OCI-LY1 (cell line): ENCODE measurements at regions not wholly inside any gene's neighbourhood (a gene's known extent, or its start where the extent isn't known, plus 50 kb on each side); places are given as distances from the start of the nearest gene placed in this dataset.
"Not testable (repeated sequence)": the region's sequence is repeated elsewhere in the genome, so short reads cannot be mapped to it uniquely, and the experiment has no call there.

ENCODE experiments used
- H2AFZ ChIP-seq: fragments of 200-600 bp; sonication (generic), shearing (Covaris generic); 2 replicates; pipeline ENCODE4 v1.6.0; 2014; ENCODE audit warnings: antibody characterized with exemption, mild to moderate bottlenecking, low read length
- H3F3A ChIP-seq: fragments of 200-600 bp; sonication (generic), shearing (Covaris generic); 2 replicates; pipeline ENCODE4 v1.6.0; 2014; ENCODE audit warnings: mild to moderate bottlenecking, antibody characterized with exemption, low read length, moderate library complexity; ENCODE audit not compliant: insufficient read depth
- H3K27ac ChIP-seq: fragments of 200-600 bp; sonication (generic); 2 replicates; pipeline ENCODE4 v1.5.1; 2014; ENCODE audit warnings: low read length, mixed run types, mild to moderate bottlenecking, low read depth; ENCODE audit not compliant: poor library complexity, severe bottlenecking
- H3K27me3 ChIP-seq: fragments of 200-600 bp; sonication (generic); 2 replicates; pipeline ENCODE4 v1.6.0; 2014; ENCODE audit warnings: antibody characterized with exemption, mild to moderate bottlenecking, low read length, moderate library complexity; ENCODE audit not compliant: insufficient read depth
- H3K36me3 ChIP-seq: fragments of 200-600 bp; sonication (generic); 2 replicates; pipeline ENCODE4 v1.6.1; 2014; ENCODE audit warnings: mild to moderate bottlenecking, antibody characterized with exemption, low read length, moderate library complexity, mixed read lengths; ENCODE audit not compliant: insufficient read depth
- H3K4me1 ChIP-seq: fragments of 200-600 bp; sonication (generic); 2 replicates; pipeline ENCODE4 v1.5.1; 2014; ENCODE audit warnings: mild to moderate bottlenecking, low read length, moderate library complexity; ENCODE audit not compliant: insufficient read depth, severe bottlenecking
- H3K4me2 ChIP-seq: fragments of 200-600 bp; sonication (generic), shearing (Covaris generic); 2 replicates; pipeline ENCODE4 v1.6.1; 2014; ENCODE audit warnings: low read length
- H3K4me3 ChIP-seq: fragments of 200-600 bp; sonication (generic); 2 replicates; pipeline ENCODE4 v1.5.1; 2014; ENCODE audit warnings: low read length, low read depth, mild to moderate bottlenecking, mixed read lengths; ENCODE audit not compliant: poor library complexity, severe bottlenecking
- H3K79me2 ChIP-seq: fragments of 200-600 bp; shearing (Covaris generic); 2 replicates; pipeline ENCODE4 v1.6.1; 2016; ENCODE audit warnings: mixed run types, low read length, mixed read lengths; ENCODE audit not compliant: insufficient read depth
- H3K9ac ChIP-seq: fragments of 200-600 bp; sonication (generic), shearing (Covaris generic); 2 replicates; pipeline ENCODE4 v1.6.1; 2014; ENCODE audit warnings: mild to moderate bottlenecking, low read length, mixed read lengths
- H3K9me2 ChIP-seq: fragments of 200-600 bp; sonication (generic), shearing (Covaris generic); 2 replicates; pipeline ENCODE4 v1.6.1; 2014; ENCODE audit warnings: low read depth, mild to moderate bottlenecking, low read length, mixed read lengths
- H3K9me3 ChIP-seq: fragments of 200-600 bp; shearing (Covaris generic); 2 replicates; pipeline ENCODE4 v1.6.1; 2014; ENCODE audit warnings: low read length, mixed read lengths
- H4K20me1 ChIP-seq: fragments of 200-600 bp; sonication (generic), shearing (Covaris generic); 2 replicates; pipeline ENCODE4 v1.6.0; 2016; ENCODE audit warnings: mild to moderate bottlenecking, low read length; ENCODE audit not compliant: insufficient read depth
- CTCF ChIP-seq: fragments of 200-600 bp; sonication (generic), shearing (Covaris generic); IDR thresholded peaks from 2 replicates; pipeline ENCODE4 v1.5.1; 2017; ENCODE audit warnings: mild to moderate bottlenecking, antibody characterized with exemption, low read length, moderate library complexity, mixed read lengths
- EZH2 ChIP-seq: fragments of 200-600 bp; sonication (generic), shearing (Covaris generic); IDR thresholded peaks from 2 replicates; pipeline ENCODE4 v1.8.0; 2017; ENCODE audit warnings: borderline replicate concordance, mixed run types, mild to moderate bottlenecking, antibody characterized with exemption, low read length, moderate library complexity, mixed read lengths

DNA sequence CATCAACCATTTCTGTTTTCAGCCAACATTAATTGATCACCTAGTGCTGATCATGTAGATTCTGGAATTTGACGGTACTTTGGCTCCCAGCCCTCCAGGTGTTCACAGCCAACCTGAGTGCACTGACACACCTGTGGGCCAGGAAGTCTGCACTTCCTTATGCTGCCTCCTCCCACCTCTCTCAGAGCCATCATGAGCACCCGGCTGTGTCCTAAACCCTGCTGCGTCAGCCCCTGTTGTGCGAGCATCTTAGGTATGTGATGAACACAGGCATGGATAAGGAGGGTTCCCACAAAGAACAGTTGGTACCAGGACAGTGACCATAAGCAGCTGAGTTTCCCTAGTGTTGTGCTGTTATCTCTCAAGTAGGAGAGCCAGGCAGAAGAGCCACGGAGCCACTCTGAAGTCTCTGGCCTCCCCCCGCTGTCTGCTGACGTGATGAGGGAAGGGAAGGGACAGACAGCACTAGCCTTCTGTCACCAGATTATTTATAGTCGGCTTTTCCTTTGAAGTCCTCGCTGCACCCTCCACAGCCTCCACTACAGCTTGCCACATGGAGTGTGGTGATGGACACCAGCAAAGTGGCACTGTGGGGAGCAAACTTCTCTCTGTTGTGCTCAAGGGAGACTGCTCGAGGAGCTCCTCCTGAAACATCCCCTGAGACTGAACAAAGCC lies 162.8 kb upstream of the ANKFN1 start:
- Histone ChIP-seq H3K4me3 (no peak overlapping the region), H3K9me3 (no peaks in the 10 kb centered on the region), H3K4me1 (no peaks in the 10 kb centered on the region), H3K27ac (no peak overlapping the region), H3K27me3 (no peaks in the 10 kb centered on the region), H3K9ac (no peak overlapping the region), H3K36me3 (no peaks in the 10 kb centered on the region), H4K20me1 (no peaks in the 10 kb centered on the region), H3K9me2 (no peaks in the 10 kb centered on the region), H3F3A (no peaks in the 10 kb centered on the region), H2AFZ (no peak overlapping the region), H3K79me2 (no peaks in the 10 kb centered on the region), H3K4me2 (no peak overlapping the region)
- TF ChIP-seq EZH2, result no peak
- TF ChIP-seq CTCF, result no peak

DNA sequence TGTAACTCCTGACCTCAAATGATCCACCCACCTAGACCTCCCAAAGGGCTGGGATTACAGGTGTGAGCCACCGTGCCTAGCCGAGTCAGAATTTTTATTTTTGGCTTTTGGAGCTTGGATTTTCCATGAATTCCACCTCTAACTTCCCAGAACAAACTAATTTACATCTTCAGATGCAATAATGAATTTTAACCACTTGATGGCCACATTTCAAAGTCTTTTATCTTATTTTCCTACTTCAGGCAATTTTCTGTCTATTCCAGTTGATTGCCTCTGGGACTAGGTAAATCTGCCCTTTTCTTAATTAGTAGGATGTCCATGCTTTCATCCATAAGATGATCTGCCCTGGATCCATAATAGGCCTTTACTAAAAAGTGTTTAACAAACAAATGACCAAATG lies 156.4 kb upstream of the ANKFN1 start:
- Histone ChIP-seq H3K36me3 (no peaks in the 10 kb centered on the region), H2AFZ (no peak overlapping the region), H3K9ac (no peak overlapping the region), H3K9me2 (no peaks in the 10 kb centered on the region), H4K20me1 (no peaks in the 10 kb centered on the region), H3K4me2 (no peak overlapping the region), H3K79me2 (no peaks in the 10 kb centered on the region), H3K27ac (no peak overlapping the region), H3F3A (no peaks in the 10 kb centered on the region), H3K9me3 (no peaks in the 10 kb centered on the region), H3K4me1 (no peaks in the 10 kb centered on the region), H3K27me3 (no peaks in the 10 kb centered on the region), H3K4me3 (no peak overlapping the region)
- TF ChIP-seq CTCF, result no peak
- no peak for TF ChIP-seq EZH2

DNA sequence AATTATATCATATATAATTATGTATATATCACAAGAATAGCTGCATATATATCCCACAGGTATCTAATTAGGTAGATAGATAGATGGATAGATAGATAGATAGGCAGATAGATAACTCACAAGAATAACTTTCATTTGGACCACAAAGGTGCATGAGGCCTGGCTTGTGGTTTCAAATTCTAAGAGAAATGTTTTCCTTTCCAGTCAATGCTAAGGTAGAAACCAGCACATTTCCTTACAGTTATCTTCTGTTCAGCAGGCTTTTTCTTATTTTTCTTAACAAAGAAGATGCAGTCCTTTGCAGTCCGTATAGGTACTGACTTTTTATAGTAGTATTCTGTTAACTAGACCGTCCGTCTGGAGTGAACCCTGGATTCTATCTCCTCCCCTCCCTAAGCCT lies 152.9 kb upstream of the ANKFN1 start:
- H4K20me1 ChIP-seq, result no peaks in the 10 kb centered on the region
- H3K9me2 ChIP-seq, result no peaks in the 10 kb centered on the region
- H3K4me3 ChIP-seq, result no peak overlapping the region
- H3K4me2 ChIP-seq, result no peak overlapping the region
- no peaks in the 10 kb centered on the region for H3F3A ChIP-seq
- TF ChIP-seq CTCF (no peak), EZH2 (no peak)
- H3K9ac ChIP-seq, result no peak overlapping the region
- H3K4me1 ChIP-seq, result no peaks in the 10 kb centered on the region
- H3K27me3 ChIP-seq, result no peaks in the 10 kb centered on the region
- no peaks in the 10 kb centered on the region for H3K79me2 ChIP-seq
- H3K36me3 ChIP-seq, result no peaks in the 10 kb centered on the region
- no peak overlapping the region for H3K27ac ChIP-seq
- H3K9me3 ChIP-seq, result no peaks in the 10 kb centered on the region
- no peak overlapping the region for H2AFZ ChIP-seq

GRCh38 chr17:56002656-56003055 lies 150.6 kb upstream of the ANKFN1 start:
- H3K27me3 ChIP-seq, H3K9me3 ChIP-seq, H3K4me1 ChIP-seq, H4K20me1 ChIP-seq, H3K9me2 ChIP-seq, H3F3A ChIP-seq, H3K79me2 ChIP-seq, H2AFZ ChIP-seq, H3K27ac ChIP-seq, H3K9ac ChIP-seq, H3K36me3 ChIP-seq, H3K4me3 ChIP-seq, H3K4me2 ChIP-seq: not testable (repeated sequence)
